ENCODE measurements at regions not wholly inside any gene's neighbourhood (a gene's known extent, or its start where the extent isn't known, plus 50 kb on each side); places are given as distances from the start of the nearest gene placed in this dataset.

- no peak overlapping the region for H3K4me3 ChIP-seq (ENCODE audit: low read depth, low read length)
- no peak for TF ChIP-seq CTCF (IDR thresholded peaks at IDR 0.05; ENCODE audit: insufficient read depth, low read depth, low read length, missing control alignments)
- no peak for DNase-seq (ENCODE audit: low read depth)
Observed at GRCh38 chr6:166777096-166777630, 150.1 kb upstream of the RPS6KA2 start.

GRCh38 chr6:166776571-166776970 lies 149.5 kb upstream of the RPS6KA2 start:
- no peak for DNase-seq (ENCODE audit: low read depth)
- no peak for TF ChIP-seq CTCF (IDR thresholded peaks at IDR 0.05; ENCODE audit: insufficient read depth, low read depth, low read length, missing control alignments)
- no peak overlapping the region for H3K4me3 ChIP-seq (ENCODE audit: low read depth, low read length)

- DNase-seq (ENCODE audit: low read depth) = no peak
Observed at GRCh38 chr6:166775923-166776220, 148.8 kb upstream of the RPS6KA2 start.

GRCh38 chr6:166775180-166775922 lies 148.3 kb upstream of the RPS6KA2 start:
- no peak overlapping the region for H3K4me3 ChIP-seq (ENCODE audit: low read depth, low read length)
- DNase-seq (ENCODE audit: low read depth) = peak; percentile 86
- peak; percentile 85 for TF ChIP-seq CTCF (IDR thresholded peaks at IDR 0.05; ENCODE audit: insufficient read depth, low read depth, low read length, missing control alignments)

More at GRCh38 chr6:166775923-166776220, 148.8 kb upstream of the RPS6KA2 start:
- TF ChIP-seq CTCF (IDR thresholded peaks at IDR 0.05; ENCODE audit: insufficient read depth, low read depth, low read length, missing control alignments) = no peak
- no peak overlapping the region for H3K4me3 ChIP-seq (ENCODE audit: low read depth, low read length)

- DNase-seq (ENCODE audit: low read depth) = no peak
Observed at GRCh38 chr6:166774770-166775169, 147.7 kb upstream of the RPS6KA2 start.

GRCh38 chr6:166774292-166774691 lies 147.2 kb upstream of the RPS6KA2 start:
- TF ChIP-seq CTCF (IDR thresholded peaks at IDR 0.05; ENCODE audit: insufficient read depth, low read depth, low read length, missing control alignments) = no peak
- DNase-seq (ENCODE audit: low read depth) = no peak
- no peak overlapping the region for H3K4me3 ChIP-seq (ENCODE audit: low read depth, low read length)

More at GRCh38 chr6:166774770-166775169, 147.7 kb upstream of the RPS6KA2 start:
- no peak overlapping the region for H3K4me3 ChIP-seq (ENCODE audit: low read depth, low read length)
- no peak for TF ChIP-seq CTCF (IDR thresholded peaks at IDR 0.05; ENCODE audit: insufficient read depth, low read depth, low read length, missing control alignments)

GRCh38 chr6:166772518-166772917 lies 145.5 kb upstream of the RPS6KA2 start:
- no peak for TF ChIP-seq CTCF (IDR thresholded peaks at IDR 0.05; ENCODE audit: insufficient read depth, low read depth, low read length, missing control alignments)
- DNase-seq (ENCODE audit: low read depth) = no peak
- no peak overlapping the region for H3K4me3 ChIP-seq (ENCODE audit: low read depth, low read length)

Data from GM12865 (cell line).